Fibroblast of lung (primary cell): ENCODE measurements at regions not wholly inside any gene's neighbourhood (a gene's known extent, or its start where the extent isn't known, plus 50 kb on each side); places are given as distances from the start of the nearest gene placed in this dataset.

ENCODE experiments used
- DNase-seq, 2 donors: peaks; one replicate each; pipeline versions ENCODE4 v3.0.0 to v3.0.0-alpha.2; 2010; ENCODE audit warnings: low read depth in 2 of 2
- H2AFZ ChIP-seq: 2 replicates; pipeline ENCODE4 v1.5.1; 2012; ENCODE audit warnings: low read length, control low read depth, inconsistent platforms
- H3K27ac ChIP-seq: 2 replicates; pipeline ENCODE4 v1.5.1; 2011; ENCODE audit warnings: low read length, control low read depth; ENCODE audit not compliant: insufficient read depth
- H3K27me3 ChIP-seq: 2 replicates; pipeline ENCODE4 v1.5.1; 2011; ENCODE audit warnings: mild to moderate bottlenecking, low read length; ENCODE audit not compliant: control insufficient read depth, insufficient read depth
- H3K36me3 ChIP-seq: 2 replicates; pipeline ENCODE4 v1.5.1; 2011; ENCODE audit warnings: low read length; ENCODE audit not compliant: control insufficient read depth, insufficient read depth
- H3K4me1 ChIP-seq: 2 replicates; pipeline ENCODE4 v1.5.1; 2011; ENCODE audit warnings: low read length; ENCODE audit not compliant: control insufficient read depth, insufficient read depth; ENCODE audit errors: extremely low read depth
- H3K4me2 ChIP-seq: 2 replicates; pipeline ENCODE4 v1.5.1; 2011; ENCODE audit warnings: low read length, control low read depth; ENCODE audit not compliant: insufficient read depth; ENCODE audit errors: extremely low read depth
- H3K4me3 ChIP-seq, 4 experiments: fragments of 200-600 bp in 1 of 4; sonication (generic) in 1 of 4; replicated peaks in 1 of 4; 2 replicates each; pipeline ENCODE4 v1.5.1; 2011 to 2016; ENCODE audit warnings: low read length in 4 of 4, low read depth in 3 of 4, mild to moderate bottlenecking in 3 of 4, control low read depth in 2 of 4, inconsistent platforms in 1 of 4, mixed read lengths in 1 of 4; ENCODE audit not compliant: insufficient read depth in 1 of 4; ENCODE audit errors: control extremely low read depth in 1 of 4
- H3K79me2 ChIP-seq: 2 replicates; pipeline ENCODE4 v1.5.1; 2012; ENCODE audit warnings: mild to moderate bottlenecking, low read length, inconsistent platforms; ENCODE audit not compliant: control insufficient read depth, insufficient read depth
- H3K9ac ChIP-seq: 2 replicates; pipeline ENCODE4 v1.5.1; 2011; ENCODE audit warnings: mild to moderate bottlenecking, low read length, control low read depth; ENCODE audit not compliant: insufficient read depth
- H3K9me3 ChIP-seq: 2 replicates; pipeline ENCODE4 v1.5.1; 2012; ENCODE audit warnings: low read depth, low read length; ENCODE audit not compliant: control insufficient read depth, insufficient read depth
- H4K20me1 ChIP-seq: 2 replicates; pipeline ENCODE4 v1.5.1; 2011; ENCODE audit warnings: low read length; ENCODE audit not compliant: control insufficient read depth, insufficient read depth; ENCODE audit errors: extremely low read depth
- EZH2 ChIP-seq: IDR thresholded peaks from 2 replicates; pipeline ENCODE4 v1.5.1; 2012; ENCODE audit warnings: low read length, control low read depth, mild to moderate bottlenecking; ENCODE audit errors: missing control alignments
- TF ChIP-seq, protein P1 (sequence below), 2 donors: IDR thresholded peaks in 1 of 2; conservative IDR thresholded peaks in 1 of 2; 1 replicate in 1 of 2; 2 replicates in 1 of 2; pipeline ENCODE4 v1.5.1; 2011 to 2012; ENCODE audit warnings: low read length in 2 of 2, control low read depth in 1 of 2, inconsistent platforms in 1 of 2, low read depth in 1 of 2, mild to moderate bottlenecking in 1 of 2

GRCh38 chr12:126108247-126108646 is 1043.0 kb downstream of the AACS start:
- H3K9ac ChIP-seq, result no peak overlapping the region
- H3K4me2 ChIP-seq, result no peak overlapping the region
- H3K4me1 ChIP-seq, result no peaks in the 10 kb centered on the region
- H3K4me3 ChIP-seq, result no peak overlapping the region
- no peak overlapping the region for H3K27ac ChIP-seq
- H2AFZ ChIP-seq, result no peak overlapping the region
- no peaks in the 10 kb centered on the region for H3K27me3 ChIP-seq
- H3K36me3 ChIP-seq, result no peaks in the 10 kb centered on the region
- H4K20me1 ChIP-seq, result no peaks in the 10 kb centered on the region
- DNase-seq, result no peak
- H3K79me2 ChIP-seq, result no peaks in the 10 kb centered on the region
- TF ChIP-seq, protein P1, sequence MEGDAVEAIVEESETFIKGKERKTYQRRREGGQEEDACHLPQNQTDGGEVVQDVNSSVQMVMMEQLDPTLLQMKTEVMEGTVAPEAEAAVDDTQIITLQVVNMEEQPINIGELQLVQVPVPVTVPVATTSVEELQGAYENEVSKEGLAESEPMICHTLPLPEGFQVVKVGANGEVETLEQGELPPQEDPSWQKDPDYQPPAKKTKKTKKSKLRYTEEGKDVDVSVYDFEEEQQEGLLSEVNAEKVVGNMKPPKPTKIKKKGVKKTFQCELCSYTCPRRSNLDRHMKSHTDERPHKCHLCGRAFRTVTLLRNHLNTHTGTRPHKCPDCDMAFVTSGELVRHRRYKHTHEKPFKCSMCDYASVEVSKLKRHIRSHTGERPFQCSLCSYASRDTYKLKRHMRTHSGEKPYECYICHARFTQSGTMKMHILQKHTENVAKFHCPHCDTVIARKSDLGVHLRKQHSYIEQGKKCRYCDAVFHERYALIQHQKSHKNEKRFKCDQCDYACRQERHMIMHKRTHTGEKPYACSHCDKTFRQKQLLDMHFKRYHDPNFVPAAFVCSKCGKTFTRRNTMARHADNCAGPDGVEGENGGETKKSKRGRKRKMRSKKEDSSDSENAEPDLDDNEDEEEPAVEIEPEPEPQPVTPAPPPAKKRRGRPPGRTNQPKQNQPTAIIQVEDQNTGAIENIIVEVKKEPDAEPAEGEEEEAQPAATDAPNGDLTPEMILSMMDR (conservative IDR thresholded peaks at IDR 0.05 in 1 of 2, IDR thresholded peaks at IDR 0.05 in 1 of 2; ENCODE audit: low read depth in 1 of 2, low read length in 2 of 2), result no peak
- TF ChIP-seq EZH2, result no peak
- H3K9me3 ChIP-seq, result no peaks in the 10 kb centered on the region

- Histone ChIP-seq H3K9ac (no peak overlapping the region), H3K36me3 (no peaks in the 10 kb centered on the region), H3K27me3 (no peaks in the 10 kb centered on the region), H2AFZ (no peak overlapping the region), H3K4me3 (no peak overlapping the region), H4K20me1 (no peaks in the 10 kb centered on the region), H3K27ac (no peak overlapping the region), H3K4me1 (no peaks in the 10 kb centered on the region), H3K4me2 (no peak overlapping the region), H3K79me2 (no peaks in the 10 kb centered on the region), H3K9me3 (no peaks in the 10 kb centered on the region)
- TF ChIP-seq, protein P1 (conservative IDR thresholded peaks at IDR 0.05 in 1 of 2, IDR thresholded peaks at IDR 0.05 in 1 of 2; ENCODE audit: low read depth in 1 of 2, low read length in 2 of 2), result no peak
- no peak for TF ChIP-seq EZH2
- no peak for DNase-seq
These were observed 1046.9 kb downstream of the AACS start for GRCh38 chr12:126112141-126112540.

DNA sequence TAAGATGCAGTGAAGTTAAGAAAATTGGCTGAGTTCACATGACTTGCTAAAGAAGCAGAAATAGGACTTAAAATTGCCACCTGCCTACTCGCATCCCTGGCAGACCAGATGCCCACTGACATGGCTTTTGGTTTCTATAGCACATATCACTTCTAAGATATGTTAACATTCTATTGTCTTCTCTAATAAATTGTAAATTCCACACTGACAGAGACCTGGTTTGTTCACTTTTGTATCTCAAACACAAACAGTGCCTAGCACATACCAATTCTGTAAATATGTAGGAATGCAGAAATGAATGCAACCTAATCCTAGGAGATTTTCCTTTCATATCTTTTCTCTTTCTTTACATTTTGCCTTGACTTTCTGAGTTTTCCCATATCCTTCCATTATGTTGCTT is 1047.6 kb downstream of the AACS start:
- no peak for DNase-seq
- no peaks in the 10 kb centered on the region for H3K9me3 ChIP-seq
- H3K4me1 ChIP-seq, result no peaks in the 10 kb centered on the region
- H2AFZ ChIP-seq, result no peak overlapping the region
- no peaks in the 10 kb centered on the region for H4K20me1 ChIP-seq
- H3K27me3 ChIP-seq, result no peaks in the 10 kb centered on the region
- TF ChIP-seq, protein P1 (conservative IDR thresholded peaks at IDR 0.05 in 1 of 2, IDR thresholded peaks at IDR 0.05 in 1 of 2; ENCODE audit: low read depth in 1 of 2, low read length in 2 of 2), result no peak
- TF ChIP-seq EZH2, result no peak
- no peak overlapping the region for H3K9ac ChIP-seq
- H3K4me3 ChIP-seq, result no peak overlapping the region
- no peaks in the 10 kb centered on the region for H3K79me2 ChIP-seq
- no peak overlapping the region for H3K27ac ChIP-seq
- no peaks in the 10 kb centered on the region for H3K36me3 ChIP-seq
- no peak overlapping the region for H3K4me2 ChIP-seq
